OCI-LY1 (cell line): ENCODE measurements at regions not wholly inside any gene's neighbourhood (a gene's known extent, or its start where the extent isn't known, plus 50 kb on each side); places are given as distances from the start of the nearest gene placed in this dataset.

ENCODE experiments used
- H2AFZ ChIP-seq: fragments of 200-600 bp; sonication (generic), shearing (Covaris generic); 2 replicates; pipeline ENCODE4 v1.6.0; 2014; ENCODE audit warnings: antibody characterized with exemption, mild to moderate bottlenecking, low read length
- H3F3A ChIP-seq: fragments of 200-600 bp; sonication (generic), shearing (Covaris generic); 2 replicates; pipeline ENCODE4 v1.6.0; 2014; ENCODE audit warnings: mild to moderate bottlenecking, antibody characterized with exemption, low read length, moderate library complexity; ENCODE audit not compliant: insufficient read depth
- H3K27ac ChIP-seq: fragments of 200-600 bp; sonication (generic); 2 replicates; pipeline ENCODE4 v1.5.1; 2014; ENCODE audit warnings: low read length, mixed run types, mild to moderate bottlenecking, low read depth; ENCODE audit not compliant: poor library complexity, severe bottlenecking
- H3K27me3 ChIP-seq: fragments of 200-600 bp; sonication (generic); 2 replicates; pipeline ENCODE4 v1.6.0; 2014; ENCODE audit warnings: antibody characterized with exemption, mild to moderate bottlenecking, low read length, moderate library complexity; ENCODE audit not compliant: insufficient read depth
- H3K36me3 ChIP-seq: fragments of 200-600 bp; sonication (generic); 2 replicates; pipeline ENCODE4 v1.6.1; 2014; ENCODE audit warnings: mild to moderate bottlenecking, antibody characterized with exemption, low read length, moderate library complexity, mixed read lengths; ENCODE audit not compliant: insufficient read depth
- H3K4me1 ChIP-seq: fragments of 200-600 bp; sonication (generic); 2 replicates; pipeline ENCODE4 v1.5.1; 2014; ENCODE audit warnings: mild to moderate bottlenecking, low read length, moderate library complexity; ENCODE audit not compliant: insufficient read depth, severe bottlenecking
- H3K4me2 ChIP-seq: fragments of 200-600 bp; sonication (generic), shearing (Covaris generic); 2 replicates; pipeline ENCODE4 v1.6.1; 2014; ENCODE audit warnings: low read length
- H3K4me3 ChIP-seq: fragments of 200-600 bp; sonication (generic); 2 replicates; pipeline ENCODE4 v1.5.1; 2014; ENCODE audit warnings: low read length, low read depth, mild to moderate bottlenecking, mixed read lengths; ENCODE audit not compliant: poor library complexity, severe bottlenecking
- H3K79me2 ChIP-seq: fragments of 200-600 bp; shearing (Covaris generic); 2 replicates; pipeline ENCODE4 v1.6.1; 2016; ENCODE audit warnings: mixed run types, low read length, mixed read lengths; ENCODE audit not compliant: insufficient read depth
- H3K9ac ChIP-seq: fragments of 200-600 bp; sonication (generic), shearing (Covaris generic); 2 replicates; pipeline ENCODE4 v1.6.1; 2014; ENCODE audit warnings: mild to moderate bottlenecking, low read length, mixed read lengths
- H3K9me2 ChIP-seq: fragments of 200-600 bp; sonication (generic), shearing (Covaris generic); 2 replicates; pipeline ENCODE4 v1.6.1; 2014; ENCODE audit warnings: low read depth, mild to moderate bottlenecking, low read length, mixed read lengths
- H3K9me3 ChIP-seq: fragments of 200-600 bp; shearing (Covaris generic); 2 replicates; pipeline ENCODE4 v1.6.1; 2014; ENCODE audit warnings: low read length, mixed read lengths
- H4K20me1 ChIP-seq: fragments of 200-600 bp; sonication (generic), shearing (Covaris generic); 2 replicates; pipeline ENCODE4 v1.6.0; 2016; ENCODE audit warnings: mild to moderate bottlenecking, low read length; ENCODE audit not compliant: insufficient read depth
- EZH2 ChIP-seq: fragments of 200-600 bp; sonication (generic), shearing (Covaris generic); IDR thresholded peaks from 2 replicates; pipeline ENCODE4 v1.8.0; 2017; ENCODE audit warnings: borderline replicate concordance, mixed run types, mild to moderate bottlenecking, antibody characterized with exemption, low read length, moderate library complexity, mixed read lengths
- TF ChIP-seq, protein P1 (sequence below): fragments of 200-600 bp; sonication (generic), shearing (Covaris generic); IDR thresholded peaks from 2 replicates; pipeline ENCODE4 v1.5.1; 2017; ENCODE audit warnings: mild to moderate bottlenecking, antibody characterized with exemption, low read length, moderate library complexity, mixed read lengths

DNA sequence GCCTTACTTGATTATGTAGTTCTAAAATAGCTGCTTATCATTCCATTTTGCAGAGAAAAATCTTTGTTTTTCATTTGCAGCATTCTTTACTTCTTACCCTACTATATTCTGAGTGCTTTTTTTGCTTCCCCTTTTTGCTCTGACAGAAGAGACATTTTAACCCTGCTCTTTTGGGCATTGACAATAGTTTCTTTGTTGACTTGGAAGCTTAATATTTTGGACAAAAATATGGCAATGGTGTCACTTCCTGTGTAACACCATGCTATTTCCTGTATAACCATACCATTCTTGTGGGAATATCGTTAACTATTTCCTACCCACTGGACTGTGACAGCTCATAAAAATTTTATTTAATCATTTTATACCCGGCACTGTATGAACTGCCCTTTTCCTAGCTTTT is 747.1 kb downstream of the CDH8 start:
- H3K79me2 ChIP-seq: no peaks in the 10 kb centered on the region
- H3F3A ChIP-seq: no peaks in the 10 kb centered on the region
- no peaks in the 10 kb centered on the region for H3K9me3 ChIP-seq
- H3K4me3 ChIP-seq: no peak overlapping the region
- no peak overlapping the region for H3K9ac ChIP-seq
- no peak overlapping the region for H2AFZ ChIP-seq
- no peaks in the 10 kb centered on the region for H3K36me3 ChIP-seq
- H3K27me3 ChIP-seq: no peaks in the 10 kb centered on the region
- TF ChIP-seq, protein P1, sequence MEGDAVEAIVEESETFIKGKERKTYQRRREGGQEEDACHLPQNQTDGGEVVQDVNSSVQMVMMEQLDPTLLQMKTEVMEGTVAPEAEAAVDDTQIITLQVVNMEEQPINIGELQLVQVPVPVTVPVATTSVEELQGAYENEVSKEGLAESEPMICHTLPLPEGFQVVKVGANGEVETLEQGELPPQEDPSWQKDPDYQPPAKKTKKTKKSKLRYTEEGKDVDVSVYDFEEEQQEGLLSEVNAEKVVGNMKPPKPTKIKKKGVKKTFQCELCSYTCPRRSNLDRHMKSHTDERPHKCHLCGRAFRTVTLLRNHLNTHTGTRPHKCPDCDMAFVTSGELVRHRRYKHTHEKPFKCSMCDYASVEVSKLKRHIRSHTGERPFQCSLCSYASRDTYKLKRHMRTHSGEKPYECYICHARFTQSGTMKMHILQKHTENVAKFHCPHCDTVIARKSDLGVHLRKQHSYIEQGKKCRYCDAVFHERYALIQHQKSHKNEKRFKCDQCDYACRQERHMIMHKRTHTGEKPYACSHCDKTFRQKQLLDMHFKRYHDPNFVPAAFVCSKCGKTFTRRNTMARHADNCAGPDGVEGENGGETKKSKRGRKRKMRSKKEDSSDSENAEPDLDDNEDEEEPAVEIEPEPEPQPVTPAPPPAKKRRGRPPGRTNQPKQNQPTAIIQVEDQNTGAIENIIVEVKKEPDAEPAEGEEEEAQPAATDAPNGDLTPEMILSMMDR: no peak
- TF ChIP-seq EZH2: no peak
- no peaks in the 10 kb centered on the region for H3K9me2 ChIP-seq
- no peaks in the 10 kb centered on the region for H4K20me1 ChIP-seq
- H3K4me1 ChIP-seq: no peaks in the 10 kb centered on the region
- H3K4me2 ChIP-seq: no peak overlapping the region
- H3K27ac ChIP-seq: no peak overlapping the region

DNA sequence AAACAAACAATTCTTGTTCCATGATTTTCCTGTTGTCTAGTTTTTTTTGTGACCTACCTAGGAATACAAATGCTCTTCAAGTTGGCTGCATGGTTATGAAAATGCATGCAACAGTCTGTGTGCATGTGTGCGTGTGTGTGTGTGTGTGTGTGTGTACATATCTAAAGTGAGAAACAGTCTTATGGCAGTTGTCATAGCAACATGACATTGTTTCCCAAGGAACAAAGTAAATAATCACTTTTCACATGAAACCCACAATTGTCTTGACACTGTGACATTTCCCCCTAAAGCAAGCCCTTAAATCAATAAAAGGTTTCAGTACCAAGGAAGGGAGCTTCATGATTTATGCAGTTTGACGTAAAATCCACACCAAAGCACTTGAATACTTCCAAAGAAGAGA is 758.4 kb downstream of the CDH8 start:
- H3K9ac ChIP-seq: no peak overlapping the region

DNA sequence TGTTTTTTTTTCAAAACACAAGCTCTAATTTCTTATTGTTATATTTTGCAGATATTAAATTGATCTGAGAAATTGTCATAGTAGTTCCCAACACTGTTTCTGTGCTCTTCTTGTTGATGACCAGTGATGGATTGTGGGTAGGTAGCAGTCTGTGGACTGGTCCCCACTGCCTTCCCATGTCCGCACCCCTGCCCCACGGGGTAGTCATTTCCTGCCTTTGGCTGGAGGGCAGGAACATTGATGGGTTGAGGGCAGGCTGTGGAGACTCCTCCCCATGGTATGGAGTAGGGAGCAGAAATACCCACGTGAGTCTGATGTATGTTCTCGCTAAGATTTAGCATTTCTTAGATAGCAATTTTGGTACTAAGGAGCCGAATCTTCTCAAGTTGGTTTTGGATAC is 762.0 kb downstream of the CDH8 start:
- no peak for TF ChIP-seq EZH2
- TF ChIP-seq, protein P1: no peak
- Histone ChIP-seq H3K36me3 (no peaks in the 10 kb centered on the region), H3K4me1 (no peaks in the 10 kb centered on the region), H2AFZ (no peak overlapping the region), H3K9me3 (no peaks in the 10 kb centered on the region), H3K27me3 (no peaks in the 10 kb centered on the region), H3K27ac (no peak overlapping the region), H3F3A (no peaks in the 10 kb centered on the region), H4K20me1 (no peaks in the 10 kb centered on the region), H3K79me2 (no peaks in the 10 kb centered on the region), H3K9ac (no peak overlapping the region), H3K4me3 (no peak overlapping the region), H3K4me2 (no peak overlapping the region), H3K9me2 (no peaks in the 10 kb centered on the region)

More for the DNA sequence above, 758.4 kb downstream of the CDH8 start:
- Histone ChIP-seq H3K27me3 (no peaks in the 10 kb centered on the region), H3K27ac (no peak overlapping the region), H3K9me3 (no peaks in the 10 kb centered on the region), H3K36me3 (no peaks in the 10 kb centered on the region), H3K9me2 (no peaks in the 10 kb centered on the region), H3K4me3 (no peak overlapping the region), H3K4me2 (no peak overlapping the region), H4K20me1 (no peaks in the 10 kb centered on the region), H3K4me1 (no peaks in the 10 kb centered on the region), H2AFZ (no peak overlapping the region), H3K79me2 (no peaks in the 10 kb centered on the region), H3F3A (no peaks in the 10 kb centered on the region)
- TF ChIP-seq EZH2: no peak
- TF ChIP-seq, protein P1: no peak
